ENCODE measurements at regions not wholly inside any gene's neighbourhood (a gene's known extent, or its start where the extent isn't known, plus 50 kb on each side); places are given as distances from the start of the nearest gene placed in this dataset.

DNA sequence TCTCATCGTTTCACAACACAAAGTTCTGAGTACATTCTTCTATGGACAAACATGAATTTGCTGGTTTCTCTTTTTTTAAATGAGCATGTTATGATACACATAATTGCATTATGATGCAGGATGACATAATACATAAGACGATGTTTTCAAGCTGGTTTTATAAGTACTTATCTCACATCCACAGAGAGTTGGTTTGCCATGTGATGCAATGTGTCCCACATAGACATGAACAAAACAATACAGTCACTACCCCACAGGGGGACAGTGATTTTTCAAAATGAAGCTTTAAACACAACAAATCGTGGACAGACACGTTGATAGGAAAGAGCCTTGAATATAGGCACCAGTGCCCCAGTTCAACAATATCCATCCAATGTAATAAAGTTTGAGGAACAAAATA, 447.1 kb downstream of the KLF12 start:
- Histone ChIP-seq H3K4me1 (ENCODE audit: control insufficient read depth, insufficient read depth, low read length) (no peaks in the 10 kb centered on the region), H3K9ac (ENCODE audit: low read length) (no peak overlapping the region), H3K36me3 (ENCODE audit: control insufficient read depth, insufficient read depth, low read length) (no peaks in the 10 kb centered on the region), H3K4me3 (ENCODE audit: low read length) (no peak overlapping the region), H3K27me3 (ENCODE audit: control insufficient read depth, insufficient read depth, low read length) (no peaks in the 10 kb centered on the region), H3K27ac (ENCODE audit: low read depth, low read length) (no peak overlapping the region)

DNA sequence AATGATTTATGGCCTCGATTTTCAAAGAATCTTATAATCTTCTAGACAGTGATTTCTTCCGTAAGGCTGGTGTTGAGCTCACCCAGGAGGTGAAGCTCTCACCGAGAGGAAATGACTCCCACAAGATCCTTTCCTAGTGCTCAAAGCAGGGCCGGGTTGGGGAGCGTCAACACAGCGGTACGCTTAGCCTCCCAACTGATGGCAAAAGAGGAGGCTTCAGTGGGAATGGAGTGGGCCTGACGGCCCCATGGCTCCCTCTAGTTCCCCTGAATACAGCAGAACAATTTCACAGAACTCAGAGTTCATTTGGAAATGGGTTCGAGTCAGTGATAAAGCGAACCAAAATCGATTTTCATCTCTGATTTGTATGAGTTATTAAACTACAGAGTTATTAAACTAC, 449.5 kb downstream of the KLF12 start:
- H3K4me3 ChIP-seq (ENCODE audit: low read length) = no peak overlapping the region
- H3K27me3 ChIP-seq (ENCODE audit: control insufficient read depth, insufficient read depth, low read length) = no peaks in the 10 kb centered on the region
- no peak overlapping the region for H3K27ac ChIP-seq (ENCODE audit: low read depth, low read length)
- no peak overlapping the region for H3K9ac ChIP-seq (ENCODE audit: low read length)
- no peaks in the 10 kb centered on the region for H3K4me1 ChIP-seq (ENCODE audit: control insufficient read depth, insufficient read depth, low read length)
- no peaks in the 10 kb centered on the region for H3K36me3 ChIP-seq (ENCODE audit: control insufficient read depth, insufficient read depth, low read length)

DNA sequence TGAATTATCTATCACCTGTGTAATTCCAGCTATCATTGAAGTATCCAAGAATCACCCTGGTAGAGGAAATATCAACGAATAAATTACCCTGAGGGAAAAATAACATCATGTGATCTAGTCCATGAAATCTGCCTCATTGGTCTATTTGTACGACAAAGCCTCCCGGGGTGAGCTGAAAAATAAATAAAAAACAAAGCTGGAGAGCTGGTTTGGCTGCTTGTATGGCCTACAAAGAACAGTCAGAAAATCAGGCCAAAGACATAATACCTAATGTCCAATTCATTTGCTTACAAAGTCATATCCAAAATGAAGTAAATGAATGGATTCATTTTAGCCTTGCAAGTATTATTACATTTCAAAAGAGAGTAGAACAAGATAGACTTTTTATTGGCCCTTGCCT, 449.9 kb downstream of the KLF12 start:
- Histone ChIP-seq H3K27me3 (ENCODE audit: control insufficient read depth, insufficient read depth, low read length) (no peaks in the 10 kb centered on the region), H3K4me3 (ENCODE audit: low read length) (no peak overlapping the region), H3K9ac (ENCODE audit: low read length) (no peak overlapping the region), H3K27ac (ENCODE audit: low read depth, low read length) (no peak overlapping the region), H3K36me3 (ENCODE audit: control insufficient read depth, insufficient read depth, low read length) (no peaks in the 10 kb centered on the region), H3K4me1 (ENCODE audit: control insufficient read depth, insufficient read depth, low read length) (no peaks in the 10 kb centered on the region)

DNA sequence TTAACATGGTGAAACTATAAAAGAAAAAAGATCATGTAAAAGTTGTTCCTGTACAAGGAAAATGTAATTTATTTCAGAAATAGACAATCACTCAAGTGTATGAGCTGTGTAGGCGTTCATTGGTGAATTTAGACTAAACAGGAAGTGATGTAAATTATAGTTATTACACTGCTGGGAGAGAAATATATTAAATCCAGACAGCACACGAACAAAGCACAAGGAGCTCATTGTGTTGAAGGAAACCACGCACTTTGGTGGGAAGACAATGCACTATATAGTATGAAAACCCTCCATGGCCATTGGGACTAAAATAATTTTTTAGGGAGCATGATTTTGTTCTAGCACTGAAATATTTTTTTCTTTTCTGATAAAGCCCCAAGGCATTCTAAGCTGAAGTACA, 450.5 kb downstream of the KLF12 start:
- H3K36me3 ChIP-seq (ENCODE audit: control insufficient read depth, insufficient read depth, low read length) = no peaks in the 10 kb centered on the region
- H3K27ac ChIP-seq (ENCODE audit: low read depth, low read length) = no peak overlapping the region
- H3K4me1 ChIP-seq (ENCODE audit: control insufficient read depth, insufficient read depth, low read length) = no peaks in the 10 kb centered on the region
- H3K27me3 ChIP-seq (ENCODE audit: control insufficient read depth, insufficient read depth, low read length) = no peaks in the 10 kb centered on the region
- no peak overlapping the region for H3K4me3 ChIP-seq (ENCODE audit: low read length)
- no peak overlapping the region for H3K9ac ChIP-seq (ENCODE audit: low read length)

DNA sequence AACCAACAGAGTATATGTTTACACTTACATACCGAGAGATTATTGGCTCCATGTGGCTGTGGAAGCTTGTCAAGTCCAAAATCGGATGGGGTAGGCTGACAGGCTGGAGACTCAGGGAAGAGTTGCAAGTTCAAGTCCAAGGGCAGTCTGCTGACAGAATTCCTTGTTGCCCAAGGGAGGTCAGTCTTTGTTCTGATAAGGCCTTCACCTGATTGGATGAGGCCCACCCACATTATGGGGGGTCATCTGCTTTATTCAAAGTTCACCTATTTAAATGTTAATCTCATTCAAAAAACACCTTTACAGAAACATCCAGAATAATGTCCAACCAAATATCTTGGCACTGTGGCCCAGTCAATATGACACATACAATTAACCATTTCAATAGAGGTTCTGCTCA, 452.4 kb downstream of the KLF12 start:
- Histone ChIP-seq H3K4me3 (ENCODE audit: low read length) (no peak overlapping the region), H3K9ac (ENCODE audit: low read length) (no peak overlapping the region), H3K4me1 (ENCODE audit: control insufficient read depth, insufficient read depth, low read length) (no peaks in the 10 kb centered on the region), H3K36me3 (ENCODE audit: control insufficient read depth, insufficient read depth, low read length) (no peaks in the 10 kb centered on the region), H3K27ac (ENCODE audit: low read depth, low read length) (no peak overlapping the region), H3K27me3 (ENCODE audit: control insufficient read depth, insufficient read depth, low read length) (no peaks in the 10 kb centered on the region)

DNA sequence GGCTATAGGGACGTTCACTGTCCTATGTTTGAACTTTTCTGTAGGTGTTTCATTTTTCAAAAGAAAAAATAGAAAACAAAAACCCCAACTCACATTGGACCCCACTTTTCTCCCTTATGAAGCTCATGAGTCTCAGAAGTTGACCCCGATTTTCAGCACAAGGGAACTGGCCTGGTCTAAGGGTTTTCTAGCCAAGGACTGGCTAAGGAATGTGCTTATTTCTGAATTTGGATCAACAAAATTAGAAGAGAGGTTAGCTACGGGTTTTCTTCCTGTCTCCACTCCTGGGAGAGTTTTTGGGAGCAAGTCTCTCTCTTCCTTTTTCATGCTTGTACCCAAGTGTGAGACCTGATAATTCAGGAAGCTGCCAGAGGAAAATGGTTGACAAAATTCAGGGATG, 453.2 kb downstream of the KLF12 start:
- Histone ChIP-seq H3K27ac (ENCODE audit: low read depth, low read length) (no peak overlapping the region), H3K9ac (ENCODE audit: low read length) (no peak overlapping the region), H3K4me1 (ENCODE audit: control insufficient read depth, insufficient read depth, low read length) (no peaks in the 10 kb centered on the region), H3K36me3 (ENCODE audit: control insufficient read depth, insufficient read depth, low read length) (no peaks in the 10 kb centered on the region), H3K27me3 (ENCODE audit: control insufficient read depth, insufficient read depth, low read length) (no peaks in the 10 kb centered on the region), H3K4me3 (ENCODE audit: low read length) (no peak overlapping the region)

DNA sequence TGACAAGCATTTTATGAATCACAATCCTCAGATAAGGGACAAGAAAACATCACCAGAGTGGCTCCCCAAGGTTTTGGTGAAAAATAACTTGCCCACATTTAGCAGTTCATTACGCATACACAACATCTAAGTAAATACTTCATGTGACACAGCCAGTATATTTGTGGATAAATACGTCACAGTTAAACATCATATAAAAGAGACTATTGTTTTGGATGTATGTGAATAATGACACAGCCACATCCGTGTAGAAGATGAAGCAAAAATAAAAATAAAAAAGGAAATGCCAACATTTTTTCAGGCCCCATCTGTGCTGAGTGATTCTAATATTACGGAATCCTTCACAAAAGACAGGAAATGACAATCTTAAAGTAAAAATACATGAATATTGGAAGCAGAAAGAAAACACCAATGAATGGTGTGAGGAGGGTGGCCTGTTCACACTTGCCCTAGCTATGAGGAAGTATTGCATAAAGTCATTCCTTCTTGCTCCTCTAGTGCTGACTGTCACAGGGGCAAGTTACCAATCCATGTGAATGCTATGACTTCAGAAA, 457.1 kb downstream of the KLF12 start:
- no peaks in the 10 kb centered on the region for H3K36me3 ChIP-seq (ENCODE audit: control insufficient read depth, insufficient read depth, low read length)
- H3K4me1 ChIP-seq (ENCODE audit: control insufficient read depth, insufficient read depth, low read length) = no peaks in the 10 kb centered on the region
- H3K27ac ChIP-seq (ENCODE audit: low read depth, low read length) = no peak overlapping the region

DNA sequence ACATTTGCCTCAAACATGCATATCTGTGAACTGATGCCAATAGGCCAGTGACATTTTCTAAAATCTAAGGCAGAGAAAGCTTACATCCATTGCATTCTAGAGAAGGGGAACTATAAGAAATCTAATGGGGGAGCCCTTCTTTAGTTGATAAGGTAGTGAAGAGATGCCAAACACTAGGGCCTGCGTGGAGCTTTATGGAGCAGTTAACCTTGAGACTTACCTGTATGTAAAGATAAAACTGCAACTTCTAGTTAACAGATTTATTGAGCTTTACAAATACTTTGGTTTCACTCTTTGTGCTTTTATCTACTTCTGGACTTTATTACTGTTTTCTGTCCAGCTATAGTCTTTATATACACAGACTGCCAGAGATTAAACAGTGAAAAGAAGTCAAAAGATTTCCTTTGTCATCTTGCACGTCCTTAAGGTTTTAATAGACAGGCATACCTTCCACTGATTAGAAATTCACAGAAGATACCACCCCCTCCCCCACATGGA, 457.6 kb downstream of the KLF12 start:
- no peaks in the 10 kb centered on the region for H3K36me3 ChIP-seq (ENCODE audit: control insufficient read depth, insufficient read depth, low read length)
- H3K9ac ChIP-seq (ENCODE audit: low read length) = no peak overlapping the region
- H3K27me3 ChIP-seq (ENCODE audit: control insufficient read depth, insufficient read depth, low read length) = no peaks in the 10 kb centered on the region
- no peak overlapping the region for H3K27ac ChIP-seq (ENCODE audit: low read depth, low read length)
- no peak overlapping the region for H3K4me3 ChIP-seq (ENCODE audit: low read length)
- H3K4me1 ChIP-seq (ENCODE audit: control insufficient read depth, insufficient read depth, low read length) = no peaks in the 10 kb centered on the region

More for the DNA sequence above, 457.1 kb downstream of the KLF12 start:
- H3K27me3 ChIP-seq (ENCODE audit: control insufficient read depth, insufficient read depth, low read length) = no peaks in the 10 kb centered on the region
- H3K9ac ChIP-seq (ENCODE audit: low read length) = no peak overlapping the region
- no peak overlapping the region for H3K4me3 ChIP-seq (ENCODE audit: low read length)

DNA sequence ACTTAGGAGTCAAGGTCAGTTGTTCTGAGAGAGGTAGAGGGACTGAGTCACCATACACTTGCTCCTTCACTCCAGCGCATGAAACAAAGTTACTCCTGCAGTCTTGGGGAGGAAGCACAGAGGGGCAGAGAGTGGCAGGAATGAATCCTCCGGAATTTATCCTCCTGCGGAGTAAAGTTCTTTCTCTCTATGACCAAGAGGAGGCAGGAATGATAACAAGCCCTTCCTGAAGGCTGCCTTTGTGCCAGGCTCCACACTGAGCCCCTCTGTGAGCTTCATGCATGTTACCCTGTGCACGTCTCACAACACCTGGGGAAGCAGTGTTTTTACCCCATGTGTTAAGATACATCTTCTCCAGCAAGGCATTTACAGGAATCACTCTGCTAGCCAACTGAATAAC, 458.4 kb downstream of the KLF12 start:
- Histone ChIP-seq H3K36me3 (ENCODE audit: control insufficient read depth, insufficient read depth, low read length) (no peaks in the 10 kb centered on the region), H3K4me1 (ENCODE audit: control insufficient read depth, insufficient read depth, low read length) (no peaks in the 10 kb centered on the region), H3K9ac (ENCODE audit: low read length) (no peak overlapping the region), H3K27ac (ENCODE audit: low read depth, low read length) (no peak overlapping the region), H3K4me3 (ENCODE audit: low read length) (no peak overlapping the region), H3K27me3 (ENCODE audit: control insufficient read depth, insufficient read depth, low read length) (no peaks in the 10 kb centered on the region)

DNA sequence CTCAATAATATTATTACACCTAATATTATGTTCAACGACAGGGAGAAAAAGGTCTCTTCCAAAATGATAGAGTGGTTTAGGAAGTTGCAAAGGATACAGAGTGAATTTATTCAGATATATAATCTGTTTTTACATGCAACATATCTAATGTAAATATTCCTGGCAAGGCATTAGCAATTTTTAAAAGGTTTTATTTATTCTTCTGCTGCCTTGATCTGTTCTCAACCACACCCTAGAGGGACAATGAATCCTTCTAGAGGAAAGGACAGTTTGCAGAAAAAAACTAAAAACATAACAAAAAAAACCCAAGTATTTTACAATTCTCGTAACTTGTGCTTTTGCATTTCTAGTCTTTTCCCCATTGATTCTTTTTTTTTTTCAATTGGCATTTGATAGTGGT, 459.6 kb downstream of the KLF12 start:
- no peak overlapping the region for H3K9ac ChIP-seq (ENCODE audit: low read length)
- no peaks in the 10 kb centered on the region for H3K4me1 ChIP-seq (ENCODE audit: control insufficient read depth, insufficient read depth, low read length)
- H3K27ac ChIP-seq (ENCODE audit: low read depth, low read length) = no peak overlapping the region
- no peaks in the 10 kb centered on the region for H3K27me3 ChIP-seq (ENCODE audit: control insufficient read depth, insufficient read depth, low read length)
- no peaks in the 10 kb centered on the region for H3K36me3 ChIP-seq (ENCODE audit: control insufficient read depth, insufficient read depth, low read length)
- no peak overlapping the region for H3K4me3 ChIP-seq (ENCODE audit: low read length)

DNA sequence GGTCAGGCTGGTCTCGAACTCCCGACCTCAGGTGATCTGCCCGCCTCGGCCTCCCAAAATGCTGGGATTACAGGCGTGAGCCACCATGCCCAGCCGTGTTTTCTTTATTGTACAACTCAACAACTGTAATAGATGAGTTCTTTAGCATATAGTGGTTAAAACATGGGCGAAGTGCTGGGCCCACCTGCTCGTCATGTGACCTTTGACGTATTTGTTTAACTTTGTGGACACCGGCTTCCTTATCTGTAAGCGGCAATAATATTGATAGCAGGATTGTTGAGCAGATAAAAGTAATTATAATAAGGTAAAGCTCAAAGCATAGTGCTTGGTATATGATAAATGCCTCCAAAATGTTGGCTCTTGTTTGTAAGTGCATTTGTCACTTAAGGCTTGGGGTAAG, 460.3 kb downstream of the KLF12 start:
- H3K36me3 ChIP-seq (ENCODE audit: control insufficient read depth, insufficient read depth, low read length) = no peaks in the 10 kb centered on the region
- H3K9ac ChIP-seq (ENCODE audit: low read length) = no peak overlapping the region
- H3K4me3 ChIP-seq (ENCODE audit: low read length) = no peak overlapping the region
- no peaks in the 10 kb centered on the region for H3K4me1 ChIP-seq (ENCODE audit: control insufficient read depth, insufficient read depth, low read length)
- H3K27ac ChIP-seq (ENCODE audit: low read depth, low read length) = no peak overlapping the region
- H3K27me3 ChIP-seq (ENCODE audit: control insufficient read depth, insufficient read depth, low read length) = no peaks in the 10 kb centered on the region

DNA sequence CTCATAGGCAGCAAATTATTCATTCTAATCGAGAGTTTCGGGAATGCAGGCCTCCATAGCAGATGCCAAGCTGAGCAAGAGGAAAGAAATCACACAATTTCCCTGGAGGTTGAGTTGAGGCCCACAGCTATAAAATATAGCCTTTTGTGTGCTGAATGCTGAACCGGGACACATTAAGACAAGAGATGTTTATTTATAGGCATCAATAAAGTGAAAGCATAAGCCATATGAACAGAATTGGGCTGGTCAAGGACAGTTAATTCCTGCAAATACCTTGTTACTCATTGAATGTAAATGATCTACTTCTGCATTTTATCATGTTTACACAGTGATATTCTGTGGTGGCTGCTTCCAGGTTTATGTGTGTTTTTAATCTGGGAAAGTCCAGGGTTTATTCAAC, 461.7 kb downstream of the KLF12 start:
- no peak overlapping the region for H3K4me3 ChIP-seq (ENCODE audit: low read length)
- H3K9ac ChIP-seq (ENCODE audit: low read length) = no peak overlapping the region
- no peaks in the 10 kb centered on the region for H3K36me3 ChIP-seq (ENCODE audit: control insufficient read depth, insufficient read depth, low read length)
- H3K4me1 ChIP-seq (ENCODE audit: control insufficient read depth, insufficient read depth, low read length) = no peaks in the 10 kb centered on the region
- H3K27ac ChIP-seq (ENCODE audit: low read depth, low read length) = no peak overlapping the region
- no peaks in the 10 kb centered on the region for H3K27me3 ChIP-seq (ENCODE audit: control insufficient read depth, insufficient read depth, low read length)

DNA sequence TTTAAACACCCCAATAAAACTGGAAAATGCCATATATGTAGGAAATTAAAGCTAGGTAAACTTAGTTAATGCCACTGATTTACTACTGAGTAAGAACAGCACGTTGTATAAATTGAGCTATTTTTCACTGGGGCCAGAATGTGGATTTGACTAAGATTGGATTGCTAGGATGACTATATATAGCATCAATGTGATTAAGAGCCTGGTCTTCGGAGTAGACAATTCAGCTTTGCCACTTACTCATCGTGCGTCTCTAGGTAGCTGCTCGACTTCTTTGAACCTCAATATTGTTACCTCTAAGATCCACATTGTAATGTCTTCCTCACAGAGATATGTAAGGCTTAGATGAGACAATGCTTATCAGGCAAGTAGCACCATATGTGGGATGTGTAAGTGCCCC, 462.5 kb downstream of the KLF12 start:
- Histone ChIP-seq H3K4me1 (ENCODE audit: control insufficient read depth, insufficient read depth, low read length) (no peaks in the 10 kb centered on the region), H3K27me3 (ENCODE audit: control insufficient read depth, insufficient read depth, low read length) (no peaks in the 10 kb centered on the region), H3K9ac (ENCODE audit: low read length) (no peak overlapping the region), H3K36me3 (ENCODE audit: control insufficient read depth, insufficient read depth, low read length) (no peaks in the 10 kb centered on the region), H3K27ac (ENCODE audit: low read depth, low read length) (no peak overlapping the region), H3K4me3 (ENCODE audit: low read length) (no peak overlapping the region)

All from rectal smooth muscle tissue (tissue), 1 donor.